ENCODE measurements at regions not wholly inside any gene's neighbourhood (a gene's known extent, or its start where the extent isn't known, plus 50 kb on each side); places are given as distances from the start of the nearest gene placed in this dataset.

- no peak for TF ChIP-seq CTCF (IDR thresholded peaks at IDR 0.05)
- no peak for TF ChIP-seq POLR2AphosphoS5 (IDR thresholded peaks at IDR 0.05)
Observed at GRCh38 chr20:6888736-6889395, 121.4 kb downstream of the BMP2 start.
